ENCODE measurements at regions not wholly inside any gene's neighbourhood (a gene's known extent, or its start where the extent isn't known, plus 50 kb on each side); places are given as distances from the start of the nearest gene placed in this dataset.

- POLR2A ChIA-PET = no interaction called here
- no peak overlapping the region for H3K27ac Mint-ChIP-seq
- no peaks in the 10 kb centered on the region for H3K9me3 Mint-ChIP-seq
- peaks cover under 1% of the 10 kb centered on the region for H3K4me1 Mint-ChIP-seq
- no peaks in the 10 kb centered on the region for H3K36me3 Mint-ChIP-seq
- no peaks in the 10 kb centered on the region for H3K27me3 Mint-ChIP-seq
- ATAC-seq (ENCODE audit: low read depth) (no peak), DNase-seq (no peak)
- no peak overlapping the region for H3K4me3 Mint-ChIP-seq
Observed at GRCh38 chr12:107554941-107555340, 130.7 kb upstream of the PWP1 start.

DNA sequence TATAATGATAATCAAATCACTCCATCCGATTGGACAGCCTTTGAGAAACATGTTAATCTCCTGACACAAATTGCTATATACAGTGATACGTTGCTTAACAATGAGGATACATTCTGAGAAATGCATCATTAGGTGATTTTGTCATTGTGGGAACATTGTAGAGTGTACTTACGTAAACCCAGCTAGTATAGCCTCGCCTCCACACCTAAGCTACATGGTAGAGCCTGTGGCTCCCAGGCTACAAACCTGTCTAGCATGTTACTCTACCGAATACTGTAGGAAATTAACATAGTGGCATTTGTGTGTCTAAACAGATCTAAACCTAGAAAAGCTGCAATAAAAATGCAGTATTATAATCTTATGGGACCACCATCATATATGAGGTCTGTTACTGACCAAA is 128.6 kb upstream of the PWP1 start:
- Mint-ChIP-seq H3K9me3 (no peaks in the 10 kb centered on the region), H3K4me3 (no peak overlapping the region), H3K36me3 (no peaks in the 10 kb centered on the region), H3K27ac (no peak overlapping the region), H3K4me1 (peaks cover 5% of the 10 kb centered on the region), H3K27me3 (no peaks in the 10 kb centered on the region)
- no peak for ATAC-seq (ENCODE audit: low read depth)
- no peak for DNase-seq
- POLR2A ChIA-PET = no interaction called here

DNA sequence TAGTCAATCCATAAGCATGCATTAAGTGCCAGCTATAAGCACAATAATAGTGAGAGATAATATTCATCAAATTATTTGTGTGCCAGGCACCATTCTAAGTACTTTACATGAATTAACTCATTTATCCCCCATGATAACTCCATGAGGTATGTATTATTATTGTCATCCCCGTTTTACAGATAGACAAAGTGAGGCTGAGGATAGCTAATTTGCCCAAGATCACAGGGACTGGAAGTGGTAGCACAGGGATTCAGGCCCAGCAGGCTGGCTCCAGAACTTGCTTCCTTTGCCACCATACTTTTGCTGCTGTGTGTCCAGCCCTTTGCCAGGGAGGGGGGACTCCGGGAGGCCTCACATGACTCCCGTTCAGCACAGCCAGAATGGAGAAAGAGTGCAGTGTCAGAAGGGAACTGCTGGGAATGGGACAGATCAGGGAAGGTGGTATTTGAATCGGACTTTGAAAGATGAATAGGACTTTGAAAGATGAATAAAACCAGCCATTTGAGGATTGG is 128.0 kb upstream of the PWP1 start:
- DNase-seq (no peak), ATAC-seq (ENCODE audit: low read depth) (no peak)
- peaks cover 5% of the 10 kb centered on the region for H3K4me1 Mint-ChIP-seq
- no peaks in the 10 kb centered on the region for H3K9me3 Mint-ChIP-seq
- no peak overlapping the region for H3K27ac Mint-ChIP-seq
- POLR2A ChIA-PET = no interaction called here
- no peak overlapping the region for H3K4me3 Mint-ChIP-seq
- H3K27me3 Mint-ChIP-seq = no peaks in the 10 kb centered on the region
- H3K36me3 Mint-ChIP-seq = no peaks in the 10 kb centered on the region

DNA sequence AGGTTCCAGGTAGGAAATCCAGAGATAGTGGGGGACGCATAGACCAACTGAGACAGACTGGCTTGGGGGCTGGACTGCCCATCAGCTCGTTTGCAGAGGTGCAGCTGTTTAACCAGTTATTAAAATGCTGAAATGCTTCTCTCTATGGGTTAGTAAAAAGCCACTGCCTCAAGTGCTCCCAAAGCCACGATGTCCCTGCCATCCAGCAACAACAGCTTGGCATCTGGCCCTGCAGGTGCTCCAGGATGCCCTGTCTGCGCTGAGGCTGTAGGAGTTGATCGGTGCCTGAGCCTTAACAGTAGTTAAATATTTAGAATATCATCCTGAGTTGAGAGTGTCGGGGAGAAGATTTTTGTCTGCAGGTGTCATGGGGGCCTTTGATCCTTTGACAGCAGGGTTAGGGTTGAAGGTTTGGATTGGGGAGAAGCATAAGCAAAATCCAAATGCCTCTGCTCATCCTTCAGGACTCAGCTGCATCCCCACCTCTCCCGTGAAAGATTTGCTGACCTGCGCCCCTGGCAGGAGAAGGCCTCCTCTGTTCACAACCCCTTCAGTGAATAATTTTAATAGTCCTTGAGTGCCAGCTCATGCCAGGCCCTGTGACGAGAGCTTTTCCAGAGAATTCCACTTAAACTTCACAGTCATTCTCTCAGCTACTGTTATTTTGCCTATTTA is 127.3 kb upstream of the PWP1 start:
- H3K4me3 Mint-ChIP-seq = no peak overlapping the region
- DNase-seq (no peak), ATAC-seq (ENCODE audit: low read depth) (no peak)
- H3K27ac Mint-ChIP-seq = no peak overlapping the region
- H3K36me3 Mint-ChIP-seq = no peaks in the 10 kb centered on the region
- POLR2A ChIA-PET = no interaction called here
- H3K4me1 Mint-ChIP-seq = peaks cover 5% of the 10 kb centered on the region
- no peaks in the 10 kb centered on the region for H3K27me3 Mint-ChIP-seq
- no peaks in the 10 kb centered on the region for H3K9me3 Mint-ChIP-seq

DNA sequence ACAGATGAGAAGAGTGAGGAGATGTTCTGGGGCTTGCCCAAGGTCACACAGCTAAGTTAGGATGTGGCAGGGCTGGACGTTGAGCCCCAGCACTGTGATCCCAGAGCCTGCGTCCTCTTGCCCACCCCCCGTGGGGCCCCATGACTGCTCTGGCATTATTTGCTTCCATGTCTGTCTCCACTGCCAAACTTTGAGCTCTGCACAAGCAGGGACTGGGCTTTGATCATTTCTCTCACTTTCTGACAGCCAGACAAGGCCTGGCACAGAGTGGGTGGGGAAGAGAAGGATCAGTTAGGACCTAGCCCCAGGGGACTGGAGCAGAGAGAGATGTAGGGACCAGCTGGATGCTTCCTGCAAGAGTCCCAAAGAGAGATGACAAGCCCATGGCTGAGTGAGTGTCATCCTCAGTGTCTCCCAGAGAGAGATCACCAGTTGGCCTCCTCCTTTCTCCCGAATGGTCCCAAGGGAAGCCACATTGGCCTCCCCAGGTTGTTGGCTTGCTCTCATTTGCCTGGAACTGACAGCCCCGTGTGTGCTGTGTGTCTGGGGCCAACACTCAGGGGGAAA is 126.7 kb upstream of the PWP1 start:
- Mint-ChIP-seq H3K4me1 (peaks cover 5% of the 10 kb centered on the region), H3K9me3 (no peaks in the 10 kb centered on the region), H3K27me3 (no peaks in the 10 kb centered on the region), H3K27ac (no peak overlapping the region), H3K36me3 (peaks cover 2% of the 10 kb centered on the region), H3K4me3 (no peak overlapping the region)
- POLR2A ChIA-PET = no interaction called here
- no peak for DNase-seq
- ATAC-seq (ENCODE audit: low read depth) = no peak

- POLR2A ChIA-PET = no interaction called here
- no peak overlapping the region for H3K27ac Mint-ChIP-seq
Observed at GRCh38 chr12:107560165-107560898, 125.3 kb upstream of the PWP1 start.

DNA sequence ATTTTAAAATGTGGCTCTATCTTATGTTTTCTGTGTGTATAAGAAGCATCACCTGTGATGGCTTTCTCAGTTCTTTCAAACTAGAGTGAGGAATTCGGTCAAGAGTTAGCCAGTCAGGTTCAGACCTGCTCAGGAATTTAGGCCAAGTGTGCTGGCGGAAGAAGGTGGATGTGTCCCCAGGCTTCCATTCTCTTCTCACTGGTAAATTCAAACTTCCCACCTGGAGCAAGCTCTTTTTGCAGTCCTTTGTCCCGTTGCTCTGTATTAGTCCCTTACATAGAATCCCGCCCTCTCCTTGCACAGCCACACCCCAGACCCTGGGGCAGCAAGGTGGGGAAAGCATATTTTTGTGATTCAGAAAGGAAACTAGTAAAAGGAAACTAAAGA is 124.7 kb upstream of the PWP1 start:
- H3K27ac Mint-ChIP-seq = no peak overlapping the region
- H3K36me3 Mint-ChIP-seq = peaks cover 2% of the 10 kb centered on the region
- no peaks in the 10 kb centered on the region for H3K27me3 Mint-ChIP-seq
- ATAC-seq (ENCODE audit: low read depth) = no peak
- no peak for DNase-seq
- POLR2A ChIA-PET = no interaction called here
- peaks cover 6% of the 10 kb centered on the region for H3K4me1 Mint-ChIP-seq
- no peaks in the 10 kb centered on the region for H3K9me3 Mint-ChIP-seq
- H3K4me3 Mint-ChIP-seq = no peak overlapping the region

More at GRCh38 chr12:107560165-107560898, 125.3 kb upstream of the PWP1 start:
- H3K36me3 Mint-ChIP-seq = peaks cover 2% of the 10 kb centered on the region
- ATAC-seq (ENCODE audit: low read depth) (no peak), DNase-seq (no peak)
- H3K27me3 Mint-ChIP-seq = no peaks in the 10 kb centered on the region
- H3K9me3 Mint-ChIP-seq = no peaks in the 10 kb centered on the region
- peaks cover 6% of the 10 kb centered on the region for H3K4me1 Mint-ChIP-seq
- H3K4me3 Mint-ChIP-seq = no peak overlapping the region

DNA sequence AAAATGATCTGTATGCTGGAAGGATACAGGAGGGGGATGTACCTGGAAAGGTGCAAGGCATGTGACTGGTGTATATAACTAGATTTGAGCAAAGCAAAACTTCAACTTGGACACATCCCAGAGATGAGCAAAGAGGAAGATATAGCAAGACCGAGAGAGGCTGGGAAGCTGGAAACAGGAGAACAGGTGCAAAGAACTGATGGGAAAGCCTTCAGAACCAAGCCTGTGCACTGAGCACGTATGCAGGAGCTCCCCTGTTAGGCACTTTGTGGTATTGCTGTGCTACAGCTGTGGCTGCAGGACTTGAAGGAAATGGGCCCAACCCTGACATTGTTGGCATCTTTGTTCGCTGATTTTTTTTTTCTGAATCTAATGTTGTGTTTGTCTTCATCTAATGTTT is 120.7 kb upstream of the PWP1 start:
- Mint-ChIP-seq H3K27ac (no peak overlapping the region), H3K36me3 (peaks cover 4% of the 10 kb centered on the region), H3K4me1 (peaks cover 10% of the 10 kb centered on the region), H3K4me3 (no peak overlapping the region), H3K27me3 (no peaks in the 10 kb centered on the region), H3K9me3 (no peaks in the 10 kb centered on the region)
- peak; percentile 77 for ATAC-seq (ENCODE audit: low read depth)
- DNase-seq = no peak
- POLR2A ChIA-PET = no interaction called here

- H3K4me3 Mint-ChIP-seq = no peak overlapping the region
- H3K36me3 Mint-ChIP-seq = peaks cover 4% of the 10 kb centered on the region
- no peaks in the 10 kb centered on the region for H3K9me3 Mint-ChIP-seq
- DNase-seq (no peak), ATAC-seq (ENCODE audit: low read depth) (no peak)
- H3K27me3 Mint-ChIP-seq = no peaks in the 10 kb centered on the region
- H3K4me1 Mint-ChIP-seq = peaks cover 6% of the 10 kb centered on the region
- no peak overlapping the region for H3K27ac Mint-ChIP-seq
- POLR2A ChIA-PET = no interaction called here
Observed at GRCh38 chr12:107565551-107565950, 120.0 kb upstream of the PWP1 start.

DNA sequence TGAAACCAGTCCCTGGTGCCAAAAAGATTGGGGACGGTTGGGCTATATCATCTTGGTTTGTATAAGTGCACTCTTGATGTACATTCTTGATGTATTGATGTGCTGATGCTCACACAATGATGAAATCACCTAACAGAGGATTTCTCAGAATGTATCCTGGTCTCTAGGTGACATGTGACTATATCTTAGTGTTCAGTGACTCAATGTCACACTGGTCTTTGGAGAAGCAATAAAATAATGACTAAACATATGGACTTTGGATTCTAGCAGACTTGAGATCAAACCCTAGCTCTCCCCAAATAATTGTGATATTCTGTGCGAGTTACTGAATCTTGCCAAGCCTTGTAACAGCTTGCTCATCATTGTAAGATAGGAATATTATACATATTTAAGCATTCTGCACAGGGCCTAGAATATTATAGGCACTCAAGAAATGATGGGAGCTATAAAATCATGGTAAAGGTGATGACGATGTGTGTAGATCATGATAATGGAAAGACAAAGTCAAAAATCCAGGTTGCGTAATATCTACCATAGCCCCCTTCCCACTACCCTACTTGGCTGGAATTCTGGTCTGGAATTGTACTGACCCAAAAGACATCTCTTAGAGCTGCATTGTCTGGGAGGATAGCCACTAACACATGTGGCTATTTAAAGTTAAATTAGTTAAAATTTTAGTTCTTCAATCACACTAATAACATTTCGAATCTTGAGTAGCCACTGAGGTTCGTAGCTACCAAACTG is 117.6 kb upstream of the PWP1 start:
- Mint-ChIP-seq H3K27me3 (no peaks in the 10 kb centered on the region), H3K27ac (no peak overlapping the region), H3K36me3 (peaks cover 6% of the 10 kb centered on the region)

DNA sequence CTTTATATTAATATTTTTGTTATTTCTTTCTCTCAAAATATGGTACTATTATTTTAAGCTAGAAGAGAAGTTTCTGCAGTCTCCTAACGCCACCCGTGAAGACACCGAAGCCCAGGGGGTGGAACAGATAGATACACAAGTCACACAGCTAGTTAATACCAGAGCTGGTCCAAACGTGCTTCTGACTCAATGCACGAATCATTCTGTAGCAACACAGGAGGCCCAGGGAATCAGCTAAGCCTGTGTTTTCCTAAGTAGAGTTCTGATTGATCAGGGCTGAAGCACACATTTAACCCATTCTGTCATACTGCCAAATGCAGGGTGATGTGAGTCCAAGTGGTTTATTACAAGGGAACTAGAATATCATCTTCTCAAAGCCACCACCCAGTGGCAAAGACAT is 116.9 kb upstream of the PWP1 start:
- Mint-ChIP-seq H3K9me3 (no peaks in the 10 kb centered on the region), H3K27ac (no peak overlapping the region), H3K4me3 (no peak overlapping the region), H3K36me3 (peaks cover 7% of the 10 kb centered on the region), H3K27me3 (no peaks in the 10 kb centered on the region), H3K4me1 (peaks cover 10% of the 10 kb centered on the region)
- POLR2A ChIA-PET = no interaction called here
- ATAC-seq (ENCODE audit: low read depth) (no peak), DNase-seq (no peak)

More for the DNA sequence above, 117.6 kb upstream of the PWP1 start:
- DNase-seq (no peak), ATAC-seq (ENCODE audit: low read depth) (no peak)
- Mint-ChIP-seq H3K4me1 (peaks cover 10% of the 10 kb centered on the region), H3K9me3 (no peaks in the 10 kb centered on the region), H3K4me3 (no peak overlapping the region)
- POLR2A ChIA-PET = no interaction called here

GRCh38 chr12:107570721-107571120 is 114.9 kb upstream of the PWP1 start:
- POLR2A ChIA-PET = no interaction called here
- ATAC-seq (ENCODE audit: low read depth) = no peak
- no peak for DNase-seq
- Mint-ChIP-seq H3K27ac (no peak overlapping the region), H3K4me3 (no peak overlapping the region), H3K36me3 (peaks cover 7% of the 10 kb centered on the region), H3K9me3 (no peaks in the 10 kb centered on the region), H3K4me1 (peaks cover 9% of the 10 kb centered on the region), H3K27me3 (no peaks in the 10 kb centered on the region)

GRCh38 chr12:107571492-107571891 is 114.1 kb upstream of the PWP1 start:
- POLR2A ChIA-PET = no interaction called here
- Mint-ChIP-seq H3K9me3 (no peaks in the 10 kb centered on the region), H3K27ac (no peak overlapping the region), H3K27me3 (no peaks in the 10 kb centered on the region), H3K4me3 (no peak overlapping the region), H3K4me1 (peaks cover 9% of the 10 kb centered on the region), H3K36me3 (peaks cover 6% of the 10 kb centered on the region)
- no peak for ATAC-seq (ENCODE audit: low read depth)
- no peak for DNase-seq

Data from activated naive CD8-positive, alpha-beta T cell treated with anti-CD3 and anti-CD28 coated beads, Interleukin-2, amount 10 ng/mL, durations not matched to agents 7 days and 5 days (primary cell).